ENCODE measurements at regions not wholly inside any gene's neighbourhood (a gene's known extent, or its start where the extent isn't known, plus 50 kb on each side); places are given as distances from the start of the nearest gene placed in this dataset.

DNA sequence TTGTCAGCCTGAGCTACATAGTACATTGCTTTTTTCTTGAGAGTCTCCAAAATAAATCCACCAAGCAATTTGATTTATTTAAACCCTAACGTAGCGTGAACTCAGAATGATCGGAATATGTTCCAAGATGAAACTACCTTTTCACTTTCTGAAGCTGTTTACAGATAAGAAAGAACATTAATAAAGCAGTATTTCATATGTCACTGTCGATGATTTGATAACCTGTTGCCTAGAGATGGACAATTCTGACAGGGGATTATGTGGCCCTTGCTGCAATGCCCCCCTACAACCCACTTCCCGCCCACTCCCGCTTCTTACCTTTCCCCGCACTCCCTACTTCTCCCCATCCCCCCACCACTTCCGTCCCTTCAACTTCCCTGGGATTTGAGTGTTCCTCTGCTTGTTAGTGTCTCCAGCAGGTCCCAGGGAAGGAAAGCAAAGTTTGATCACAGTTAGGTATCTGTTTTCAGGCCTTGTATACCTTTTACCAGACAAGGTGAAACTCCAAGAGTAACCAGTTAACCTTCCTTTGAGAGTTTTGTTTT is 229.2 kb upstream of the HMGA2 start:
- Histone ChIP-seq H3K4me3 (ENCODE audit: low read length) (no peak overlapping the region), H3K27me3 (replicated peaks; ENCODE audit: insufficient read depth, low read length) (no peaks in the 10 kb centered on the region), H3K27ac (ENCODE audit: low read length) (no peak overlapping the region), H4K20me1 (ENCODE audit: insufficient read depth, low read length) (no peaks in the 10 kb centered on the region), H2AFZ (ENCODE audit: low read length) (no peak overlapping the region), H3K9ac (ENCODE audit: low read length) (no peak overlapping the region), H3K9me2 (replicated peaks; ENCODE audit: insufficient read depth, low read length) (no peaks in the 10 kb centered on the region), H3F3A (ENCODE audit: insufficient read depth, low read length) (no peaks in the 10 kb centered on the region), H3K4me2 (ENCODE audit: low read depth, low read length) (no peak overlapping the region), H3K79me2 (ENCODE audit: low read length) (no peaks in the 10 kb centered on the region), H3K4me1 (ENCODE audit: low read length) (no peaks in the 10 kb centered on the region), H3K36me3 (replicated peaks; ENCODE audit: insufficient read depth, low read length) (no peaks in the 10 kb centered on the region), H3K9me3 (replicated peaks; ENCODE audit: insufficient read depth, low read length) (no peaks in the 10 kb centered on the region)
- no peak for DNase-seq
- TF ChIP-seq CTCF (IDR thresholded peaks at IDR 0.05; ENCODE audit: low read length) (no peak), EZH2phosphoT487 (IDR thresholded peaks at IDR 0.05; ENCODE audit: low read length) (no peak), EZH2 (optimal IDR thresholded peaks at IDR 0.05; ENCODE audit: low read depth, low read length) (no peak)

DNA sequence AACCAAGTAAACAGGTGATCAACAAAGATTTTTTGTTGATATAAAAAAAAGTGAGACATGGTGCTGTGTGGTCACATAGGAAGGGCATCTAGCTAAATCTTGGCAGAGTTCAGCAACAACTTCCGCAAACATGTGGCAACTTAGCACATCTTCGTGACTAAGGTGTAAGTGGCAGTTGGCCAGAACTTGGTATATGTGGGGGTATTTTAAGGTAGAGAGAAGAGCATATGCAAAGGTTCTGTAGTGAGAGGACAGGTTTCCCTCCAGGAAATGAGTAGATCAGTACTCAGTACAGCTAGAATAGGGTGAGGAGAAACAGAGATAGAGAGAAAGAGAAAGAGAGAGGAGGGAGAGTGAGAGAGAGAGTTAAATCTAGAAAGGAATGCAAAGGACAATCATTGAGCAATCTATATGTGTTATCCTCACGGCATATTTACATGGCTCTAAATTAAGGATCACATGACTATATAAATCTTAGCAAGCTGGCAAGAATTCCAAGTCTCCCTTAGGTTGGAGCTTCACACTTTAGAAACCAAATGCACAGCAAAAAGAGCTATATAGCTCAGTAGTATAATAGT is 227.7 kb upstream of the HMGA2 start:
- Histone ChIP-seq H3K27me3 (replicated peaks; ENCODE audit: insufficient read depth, low read length) (no peaks in the 10 kb centered on the region), H4K20me1 (ENCODE audit: insufficient read depth, low read length) (no peaks in the 10 kb centered on the region), H3F3A (ENCODE audit: insufficient read depth, low read length) (no peaks in the 10 kb centered on the region), H3K4me2 (ENCODE audit: low read depth, low read length) (no peak overlapping the region), H2AFZ (ENCODE audit: low read length) (no peak overlapping the region), H3K36me3 (replicated peaks; ENCODE audit: insufficient read depth, low read length) (no peaks in the 10 kb centered on the region), H3K4me3 (ENCODE audit: low read length) (no peak overlapping the region), H3K9me2 (replicated peaks; ENCODE audit: insufficient read depth, low read length) (no peaks in the 10 kb centered on the region), H3K9ac (ENCODE audit: low read length) (no peak overlapping the region), H3K9me3 (replicated peaks; ENCODE audit: insufficient read depth, low read length) (no peaks in the 10 kb centered on the region), H3K79me2 (ENCODE audit: low read length) (no peaks in the 10 kb centered on the region), H3K4me1 (ENCODE audit: low read length) (no peaks in the 10 kb centered on the region), H3K27ac (ENCODE audit: low read length) (no peak overlapping the region)
- TF ChIP-seq CTCF (IDR thresholded peaks at IDR 0.05; ENCODE audit: low read length), result no peak
- no peak for TF ChIP-seq EZH2phosphoT487 (IDR thresholded peaks at IDR 0.05; ENCODE audit: low read length)
- TF ChIP-seq EZH2 (optimal IDR thresholded peaks at IDR 0.05; ENCODE audit: low read depth, low read length), result no peak
- DNase-seq, result no peak

- DNase-seq, result no peak
- H2AFZ ChIP-seq (ENCODE audit: low read length), result no peak overlapping the region
- no peaks in the 10 kb centered on the region for H3K4me1 ChIP-seq (ENCODE audit: low read length)
Measured at GRCh38 chr12:65597527-65597926, 226.8 kb upstream of the HMGA2 start.

More at GRCh38 chr12:65597527-65597926, 226.8 kb upstream of the HMGA2 start:
- Histone ChIP-seq H3K27me3 (replicated peaks; ENCODE audit: insufficient read depth, low read length) (no peaks in the 10 kb centered on the region), H3K79me2 (ENCODE audit: low read length) (no peaks in the 10 kb centered on the region), H3K27ac (ENCODE audit: low read length) (no peak overlapping the region), H3K36me3 (replicated peaks; ENCODE audit: insufficient read depth, low read length) (no peaks in the 10 kb centered on the region), H4K20me1 (ENCODE audit: insufficient read depth, low read length) (no peaks in the 10 kb centered on the region), H3K9me3 (replicated peaks; ENCODE audit: insufficient read depth, low read length) (no peaks in the 10 kb centered on the region), H3K9me2 (replicated peaks; ENCODE audit: insufficient read depth, low read length) (no peaks in the 10 kb centered on the region), H3F3A (ENCODE audit: insufficient read depth, low read length) (no peaks in the 10 kb centered on the region), H3K9ac (ENCODE audit: low read length) (no peak overlapping the region), H3K4me3 (ENCODE audit: low read length) (no peak overlapping the region), H3K4me2 (ENCODE audit: low read depth, low read length) (no peak overlapping the region)
- TF ChIP-seq CTCF (IDR thresholded peaks at IDR 0.05; ENCODE audit: low read length) (no peak), EZH2 (optimal IDR thresholded peaks at IDR 0.05; ENCODE audit: low read depth, low read length) (no peak), EZH2phosphoT487 (IDR thresholded peaks at IDR 0.05; ENCODE audit: low read length) (no peak)

All from MM.1S (cell line).